ENCODE measurements at regions not wholly inside any gene's neighbourhood (a gene's known extent, or its start where the extent isn't known, plus 50 kb on each side); places are given as distances from the start of the nearest gene placed in this dataset.

DNA sequence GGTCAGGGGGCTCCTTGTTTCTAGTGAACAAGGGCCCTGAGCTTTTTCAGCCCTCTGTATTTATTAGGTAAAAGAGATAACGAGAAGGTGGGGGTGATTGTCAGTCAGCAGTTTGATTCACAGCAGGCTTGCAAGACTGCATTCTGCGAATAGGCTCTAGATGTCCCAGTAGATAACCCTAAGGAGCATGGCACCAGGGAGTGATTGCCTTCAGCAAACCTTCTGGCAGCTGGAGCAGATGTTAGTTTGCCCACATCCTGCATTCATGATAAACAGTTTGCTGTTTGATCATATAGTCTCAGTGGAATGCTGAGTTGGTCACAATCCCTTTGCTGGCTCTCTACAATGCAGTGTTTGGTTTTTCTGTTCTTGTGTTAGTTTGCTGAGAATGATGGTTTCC, 161.3 kb upstream of the GADL1 start:
- TF ChIP-seq POLR2A (IDR thresholded peaks at IDR 0.05) = no peak
- TF ChIP-seq, protein P1, sequence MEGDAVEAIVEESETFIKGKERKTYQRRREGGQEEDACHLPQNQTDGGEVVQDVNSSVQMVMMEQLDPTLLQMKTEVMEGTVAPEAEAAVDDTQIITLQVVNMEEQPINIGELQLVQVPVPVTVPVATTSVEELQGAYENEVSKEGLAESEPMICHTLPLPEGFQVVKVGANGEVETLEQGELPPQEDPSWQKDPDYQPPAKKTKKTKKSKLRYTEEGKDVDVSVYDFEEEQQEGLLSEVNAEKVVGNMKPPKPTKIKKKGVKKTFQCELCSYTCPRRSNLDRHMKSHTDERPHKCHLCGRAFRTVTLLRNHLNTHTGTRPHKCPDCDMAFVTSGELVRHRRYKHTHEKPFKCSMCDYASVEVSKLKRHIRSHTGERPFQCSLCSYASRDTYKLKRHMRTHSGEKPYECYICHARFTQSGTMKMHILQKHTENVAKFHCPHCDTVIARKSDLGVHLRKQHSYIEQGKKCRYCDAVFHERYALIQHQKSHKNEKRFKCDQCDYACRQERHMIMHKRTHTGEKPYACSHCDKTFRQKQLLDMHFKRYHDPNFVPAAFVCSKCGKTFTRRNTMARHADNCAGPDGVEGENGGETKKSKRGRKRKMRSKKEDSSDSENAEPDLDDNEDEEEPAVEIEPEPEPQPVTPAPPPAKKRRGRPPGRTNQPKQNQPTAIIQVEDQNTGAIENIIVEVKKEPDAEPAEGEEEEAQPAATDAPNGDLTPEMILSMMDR (IDR thresholded peaks at IDR 0.05) = no peak
- TF ChIP-seq POLR2AphosphoS5 (IDR thresholded peaks at IDR 0.05) = no peak

Data from stomach (tissue), 4 donors.